Thoracic aorta (tissue), 2 donors: ENCODE measurements at regions not wholly inside any gene's neighbourhood (a gene's known extent, or its start where the extent isn't known, plus 50 kb on each side); places are given as distances from the start of the nearest gene placed in this dataset.

Experiments used
- ATAC-seq: fragments of 150-250 bp; one replicate; pipeline ENCODE4 v1.8.0; 2017; ENCODE audit warnings: low read depth; ENCODE audit not compliant: insufficient number of reproducible peaks, low FRiP score
- DNase-seq: peaks from one replicate; pipeline ENCODE4 v3.0.0-alpha.2; 2020; ENCODE audit warnings: low spot score
- H3K27ac ChIP-seq, 2 donors: fragments of 200-600 bp; sonication (generic); 1 replicate in 1 of 2; 2 replicates in 1 of 2; pipeline ENCODE4 v1.5.1; 2016; ENCODE audit warnings: mild to moderate bottlenecking in 2 of 2, moderate library complexity in 2 of 2
- H3K27me3 ChIP-seq: fragments of 200-600 bp; sonication (generic); replicated peaks from 2 replicates; pipeline ENCODE4 v1.6.0; 2016; ENCODE audit warnings: mild to moderate bottlenecking; ENCODE audit not compliant: insufficient read depth
- H3K36me3 ChIP-seq: fragments of 200-600 bp; sonication (generic); one replicate; pipeline ENCODE4 v1.5.1; 2016
- H3K4me1 ChIP-seq, 2 donors: fragments of 200-600 bp; sonication (generic); 1 replicate in 1 of 2; 2 replicates in 1 of 2; pipeline versions ENCODE4 v1.5.1 to v1.6.0; 2016; ENCODE audit warnings: low read depth in 2 of 2, mild to moderate bottlenecking in 1 of 2; ENCODE audit not compliant: control insufficient read depth in 1 of 2
- H3K4me3 ChIP-seq: fragments of 200-600 bp; sonication (generic); 2 replicates; pipeline ENCODE4 v1.5.1; 2016; ENCODE audit warnings: mild to moderate bottlenecking
- H3K9me3 ChIP-seq: fragments of 200-600 bp; sonication (generic); 2 replicates; pipeline ENCODE4 v1.5.1; 2016
- CTCF ChIP-seq: fragments of 200-600 bp; sonication (generic); IDR thresholded peaks from one replicate; pipeline ENCODE4 v1.5.1; 2019; ENCODE audit warnings: antibody characterized with exemption

- no peaks in the 10 kb centered on the region for H3K36me3 ChIP-seq
- H3K27ac ChIP-seq = no peak overlapping the region
- H3K4me1 ChIP-seq = peaks cover 11 to 14% of the 10 kb centered on the region in 2 donors
- no peaks in the 10 kb centered on the region for H3K9me3 ChIP-seq
- no peak for DNase-seq
- no peak overlapping the region for H3K4me3 ChIP-seq
- TF ChIP-seq CTCF = no peak
- H3K27me3 ChIP-seq = no peaks in the 10 kb centered on the region
- no peak for ATAC-seq
Measured at GRCh38 chr17:65477600-65477999, 83.8 kb downstream of the AXIN2 start.

GRCh38 chr17:65474660-65475059 is 86.8 kb downstream of the AXIN2 start:
- no peaks in the 10 kb centered on the region for H3K27me3 ChIP-seq
- ATAC-seq (no peak), DNase-seq (no peak)
- H3K4me3 ChIP-seq = no peak overlapping the region
- H3K4me1 ChIP-seq = peaks cover 14 to 35% of the 10 kb centered on the region in 2 donors
- no peak overlapping the region for H3K27ac ChIP-seq
- H3K9me3 ChIP-seq = no peaks in the 10 kb centered on the region
- no peak for TF ChIP-seq CTCF
- H3K36me3 ChIP-seq = no peaks in the 10 kb centered on the region

- H3K4me3 ChIP-seq = no peak overlapping the region
Measured at GRCh38 chr17:65473985-65474384, 87.5 kb downstream of the AXIN2 start.

GRCh38 chr17:65473363-65473762 is 88.1 kb downstream of the AXIN2 start:
- Histone ChIP-seq H3K27me3 (no peaks in the 10 kb centered on the region), H3K9me3 (no peaks in the 10 kb centered on the region), H3K27ac (peak overlapping the region; percentile 90 to 93), H3K4me3 (peak overlapping the region; percentile 44), H3K4me1 (peaks cover 14 to 35% of the 10 kb centered on the region in 2 donors), H3K36me3 (no peaks in the 10 kb centered on the region)
- ATAC-seq = peak; percentile 29
- TF ChIP-seq CTCF = no peak
- DNase-seq = no peak

More at GRCh38 chr17:65473985-65474384, 87.5 kb downstream of the AXIN2 start:
- H3K36me3 ChIP-seq = no peaks in the 10 kb centered on the region
- no peaks in the 10 kb centered on the region for H3K27me3 ChIP-seq
- H3K27ac ChIP-seq = peak overlapping the region; percentile 90 to 93
- H3K4me1 ChIP-seq = peaks cover 14 to 35% of the 10 kb centered on the region in 2 donors
- ATAC-seq (no peak), DNase-seq (no peak)
- TF ChIP-seq CTCF = no peak
- H3K9me3 ChIP-seq = no peaks in the 10 kb centered on the region

GRCh38 chr17:65472666-65473309 is 88.7 kb downstream of the AXIN2 start:
- DNase-seq (peak; percentile 61), ATAC-seq (peak; percentile 95)
- Histone ChIP-seq H3K4me3 (peak overlapping the region; percentile 44), H3K36me3 (no peaks in the 10 kb centered on the region), H3K27me3 (no peaks in the 10 kb centered on the region), H3K9me3 (no peaks in the 10 kb centered on the region), H3K4me1 (peaks cover 14 to 35% of the 10 kb centered on the region in 2 donors), H3K27ac (peak overlapping the region; percentile 93 to 94)
- TF ChIP-seq CTCF = no peak
